Epithelial cell of proximal tubule (primary cell): ENCODE measurements at regions not wholly inside any gene's neighbourhood (a gene's known extent, or its start where the extent isn't known, plus 50 kb on each side); places are given as distances from the start of the nearest gene placed in this dataset.

ENCODE experiments used
- DNase-seq: peaks from one replicate; pipeline ENCODE4 v3.0.0-alpha.2; 2011; ENCODE audit warnings: low read depth
- H3K4me3 ChIP-seq: 2 replicates; pipeline ENCODE4 v1.5.1; 2011; ENCODE audit warnings: low read depth, mild to moderate bottlenecking, low read length
- CTCF ChIP-seq: conservative IDR thresholded peaks from 2 replicates; pipeline ENCODE4 v1.5.1; 2012; ENCODE audit warnings: low read depth, mild to moderate bottlenecking, low read length

- no peak for TF ChIP-seq CTCF
- no peak for DNase-seq
- H3K4me3 ChIP-seq: no peak overlapping the region
Observed at GRCh38 chr10:44178281-44178680, 206.6 kb downstream of the CXCL12 start.

GRCh38 chr10:44177610-44178009, 207.3 kb downstream of the CXCL12 start:
- H3K4me3 ChIP-seq: no peak overlapping the region
- TF ChIP-seq CTCF: no peak
- DNase-seq: no peak

GRCh38 chr10:44176311-44176710, 208.6 kb downstream of the CXCL12 start:
- no peak for TF ChIP-seq CTCF

GRCh38 chr10:44173608-44173894, 211.3 kb downstream of the CXCL12 start:
- TF ChIP-seq CTCF: no peak
- H3K4me3 ChIP-seq: no peak overlapping the region
- DNase-seq: no peak

More at GRCh38 chr10:44176311-44176710, 208.6 kb downstream of the CXCL12 start:
- no peak for DNase-seq
- no peak overlapping the region for H3K4me3 ChIP-seq

GRCh38 chr10:44172883-44173607, 211.9 kb downstream of the CXCL12 start:
- DNase-seq: no peak
- no peak overlapping the region for H3K4me3 ChIP-seq
- TF ChIP-seq CTCF: no peak

GRCh38 chr10:44171765-44172164, 213.1 kb downstream of the CXCL12 start:
- H3K4me3 ChIP-seq: no peak overlapping the region
- TF ChIP-seq CTCF: no peak
- DNase-seq: no peak

- no peak for DNase-seq
- no peak overlapping the region for H3K4me3 ChIP-seq
- TF ChIP-seq CTCF: no peak
Observed at GRCh38 chr10:44168478-44168877, 216.4 kb downstream of the CXCL12 start.
